OCI-LY7 (cell line): ENCODE measurements at regions not wholly inside any gene's neighbourhood (a gene's known extent, or its start where the extent isn't known, plus 50 kb on each side); places are given as distances from the start of the nearest gene placed in this dataset.

ENCODE experiments used
- BruUV-seq: library from RNA; stranded (reverse); fragments of 400-500 nt; replicated peaks from 2 replicates; lab custom pipeline; 2021; lab: Mats Ljungman, UMichigan
- CTCF ChIA-PET: fragments of 300-600 bp; sonication (Branson Sonifier 250); formaldehyde crosslinking; loops from one replicate; lab custom pipeline; 2022; ENCODE audit warnings: antibody characterized with exemption; ENCODE audit not compliant: unreplicated experiment; lab: Charles Lee
- POLR2A ChIA-PET: fragments of 300-600 bp; sonication (Branson Sonifier 250); formaldehyde crosslinking; loops from one replicate; lab custom pipeline; 2022; ENCODE audit warnings: antibody characterized with exemption; lab: Charles Lee
- DNase-seq: peaks from one replicate; pipeline ENCODE4 v3.0.0-alpha.2; 2015; ENCODE audit warnings: low spot score
- H2AFZ ChIP-seq: fragments of 200-600 bp; sonication (generic), shearing (Covaris generic); 2 replicates; pipeline ENCODE4 v1.6.1; 2014; ENCODE audit warnings: mild to moderate bottlenecking, antibody characterized with exemption, low read length, moderate library complexity
- H3K27ac ChIP-seq: fragments of 200-600 bp; sonication (generic); 2 replicates; pipeline ENCODE4 v1.5.1; 2014; ENCODE audit warnings: mixed run types, low read depth, mild to moderate bottlenecking, moderate library complexity, low read length, inconsistent platforms; ENCODE audit not compliant: poor library complexity, severe bottlenecking
- H3K36me3 ChIP-seq: fragments of 200-600 bp; sonication (generic); 2 replicates; pipeline ENCODE4 v1.6.1; 2014; ENCODE audit warnings: mild to moderate bottlenecking, antibody characterized with exemption, low read length, moderate library complexity, mixed read lengths; ENCODE audit not compliant: insufficient read depth
- H3K4me1 ChIP-seq: fragments of 200-600 bp; sonication (generic); 2 replicates; pipeline ENCODE4 v1.5.1; 2014; ENCODE audit warnings: mild to moderate bottlenecking, low read length; ENCODE audit not compliant: insufficient read depth, poor library complexity, severe bottlenecking
- H3K4me2 ChIP-seq: fragments of 200-600 bp; sonication (generic); 2 replicates; pipeline ENCODE4 v1.6.1; 2014; ENCODE audit warnings: mild to moderate bottlenecking, low read length
- H3K4me3 ChIP-seq: fragments of 200-600 bp; sonication (generic); 2 replicates; pipeline ENCODE4 v1.5.1; 2014; ENCODE audit warnings: mild to moderate bottlenecking, low read depth, low read length; ENCODE audit not compliant: poor library complexity, severe bottlenecking
- H3K79me2 ChIP-seq: fragments of 200-600 bp; sonication (generic); 2 replicates; pipeline ENCODE4 v1.6.1; 2016; ENCODE audit warnings: low read depth, mild to moderate bottlenecking, low read length, moderate library complexity, mixed read lengths; ENCODE audit not compliant: insufficient read depth
- H3K9me2 ChIP-seq: fragments of 200-600 bp; sonication (generic); 2 replicates; pipeline ENCODE4 v1.6.1; 2016; ENCODE audit warnings: mild to moderate bottlenecking, low read length, mixed read lengths; ENCODE audit not compliant: insufficient read depth
- H3K9me3 ChIP-seq: fragments of 200-600 bp; sonication (generic); 2 replicates; pipeline ENCODE4 v1.6.1; 2014; ENCODE audit warnings: mild to moderate bottlenecking, mixed run types, low read length, mixed read lengths
- H4K20me1 ChIP-seq: fragments of 200-600 bp; sonication (generic); 2 replicates; pipeline ENCODE4 v1.6.1; 2014; ENCODE audit warnings: mild to moderate bottlenecking, antibody characterized with exemption, low read length, moderate library complexity, mixed read lengths; ENCODE audit not compliant: insufficient read depth
- CTCF ChIP-seq: fragments of 200-600 bp; sonication (generic); conservative IDR thresholded peaks from 2 replicates; pipeline ENCODE4 v1.5.1; 2014; ENCODE audit warnings: mild to moderate bottlenecking, antibody characterized with exemption, low read length, moderate library complexity, mixed read lengths
- EZH2phosphoT487 ChIP-seq: fragments of 200-600 bp; sonication (generic); IDR thresholded peaks from 2 replicates; pipeline ENCODE4 v1.6.1; 2018; ENCODE audit warnings: low read depth, borderline replicate concordance, mild to moderate bottlenecking, mixed run types, antibody characterized with exemption, low read length, moderate library complexity, mixed read lengths
- intact Hi-C: fragments of 100-400 bp; cut with micrococcal nuclease; formaldehyde crosslinking; loops from one replicate; pipeline ENCODE4 v1.10.0; 2022; ENCODE audit not compliant: unreplicated experiment

GRCh38 chr6:66992660-66993059 is 1285.6 kb upstream of the EYS start:
- no peaks in the 10 kb centered on the region for H3K4me1 ChIP-seq
- H3K9me3 ChIP-seq, result no peaks in the 10 kb centered on the region; the same call in 1 of the 2 replicates
- H3K27ac ChIP-seq, result no peak overlapping the region
- H3K4me2 ChIP-seq, result no peak overlapping the region
- H3K79me2 ChIP-seq, result no peaks in the 10 kb centered on the region
- no TSS peak for BruUV-seq
- ChIA-PET POLR2A (no interaction called here), CTCF (no interaction called here)
- no peaks in the 10 kb centered on the region for H3K36me3 ChIP-seq
- intact Hi-C loops, result no loop called here
- no peaks in the 10 kb centered on the region for H3K9me2 ChIP-seq
- H4K20me1 ChIP-seq, result no peaks in the 10 kb centered on the region
- no peak for TF ChIP-seq EZH2phosphoT487
- TF ChIP-seq CTCF, result no peak
- H2AFZ ChIP-seq, result no peak overlapping the region
- no peak for DNase-seq
- H3K4me3 ChIP-seq, result no peak overlapping the region

- no peaks in the 10 kb centered on the region for H3K9me3 ChIP-seq
- no TSS peak for BruUV-seq
- H3K79me2 ChIP-seq, result no peaks in the 10 kb centered on the region
- no peak overlapping the region for H3K27ac ChIP-seq
- H3K36me3 ChIP-seq, result no peaks in the 10 kb centered on the region
- H3K4me1 ChIP-seq, result no peaks in the 10 kb centered on the region
- CTCF ChIA-PET, result no interaction called here
- POLR2A ChIA-PET, result no interaction called here
- no peaks in the 10 kb centered on the region for H3K9me2 ChIP-seq
- no peak for DNase-seq
- no peaks in the 10 kb centered on the region for H4K20me1 ChIP-seq
- no peak overlapping the region for H3K4me3 ChIP-seq
- H3K4me2 ChIP-seq, result no peak overlapping the region
- intact Hi-C loops, result no loop called here
- TF ChIP-seq CTCF (no peak), EZH2phosphoT487 (no peak)
- H2AFZ ChIP-seq, result no peak overlapping the region
Observed at GRCh38 chr6:66986940-66987339, 1279.9 kb upstream of the EYS start.

- no peaks in the 10 kb centered on the region for H3K79me2 ChIP-seq
- CTCF ChIA-PET, result no interaction called here
- DNase-seq, result no peak
- H4K20me1 ChIP-seq, result no peaks in the 10 kb centered on the region
- POLR2A ChIA-PET, result no interaction called here
- H3K4me3 ChIP-seq, result no peak overlapping the region
- no peak overlapping the region for H3K27ac ChIP-seq
- H3K4me1 ChIP-seq, result no peaks in the 10 kb centered on the region
- no TSS peak for BruUV-seq
- TF ChIP-seq EZH2phosphoT487 (no peak), CTCF (no peak)
- intact Hi-C loops, result no loop called here
- H3K9me2 ChIP-seq, result no peaks in the 10 kb centered on the region
- no peak overlapping the region for H3K4me2 ChIP-seq
- H3K36me3 ChIP-seq, result no peaks in the 10 kb centered on the region
- H3K9me3 ChIP-seq, result no peaks in the 10 kb centered on the region
- no peak overlapping the region for H2AFZ ChIP-seq
Observed at GRCh38 chr6:66985816-66986215, 1278.8 kb upstream of the EYS start.
